Caco-2 (cell line): ENCODE measurements at regions not wholly inside any gene's neighbourhood (a gene's known extent, or its start where the extent isn't known, plus 50 kb on each side); places are given as distances from the start of the nearest gene placed in this dataset.

ENCODE experiments used
- BruUV-seq: library from RNA; stranded (reverse); fragments of 400-500 nt; replicated peaks from 2 replicates; lab custom pipeline; 2021; lab: Mats Ljungman, UMichigan
- CTCF ChIA-PET: fragments of 300-600 bp; sonication (Branson Sonifier 250); formaldehyde crosslinking; loops from one replicate; lab custom pipeline; 2022; ENCODE audit warnings: antibody characterized with exemption; lab: Charles Lee
- POLR2A ChIA-PET: fragments of 300-600 bp; sonication (Branson Sonifier 250); formaldehyde crosslinking; loops from one replicate; lab custom pipeline; 2022; ENCODE audit warnings: antibody characterized with exemption; lab: Charles Lee
- DNase-seq, 2 experiments: peaks; one replicate each; pipeline versions ENCODE4 v3.0.0 to v3.0.0-alpha.2; 2020 to 2022
- H3K27me3 ChIP-seq: replicated peaks from 2 replicates; pipeline ENCODE4 v1.6.0; 2011; ENCODE audit warnings: low read length; ENCODE audit not compliant: control insufficient read depth, insufficient read depth
- H3K36me3 ChIP-seq: 2 replicates; pipeline ENCODE4 v1.5.1; 2011; ENCODE audit warnings: low read length; ENCODE audit not compliant: control insufficient read depth, insufficient read depth
- H3K4me1 ChIP-seq: fragments of 250-450 bp; sonication (Bioruptor Pico); 2 replicates; pipeline ENCODE4 v1.5.1; 2020; ENCODE audit warnings: mild to moderate bottlenecking
- H3K4me3 ChIP-seq: 2 replicates; pipeline ENCODE4 v1.5.1; 2011; ENCODE audit warnings: low read depth, mild to moderate bottlenecking, control low read depth, low read length
- H3K9me3 ChIP-seq: fragments of 250-450 bp; sonication (Bioruptor Pico); 2 replicates; pipeline ENCODE4 v1.5.1; 2020; ENCODE audit warnings: mild to moderate bottlenecking, moderate library complexity
- H3K27ac Mint-ChIP-seq: one replicate; pipeline ENCODE4 v1.8.0; 2022; ENCODE audit warnings: mixed read lengths; ENCODE audit not compliant: unreplicated experiment
- H3K27me3 Mint-ChIP-seq: one replicate; pipeline ENCODE4 v1.8.0; 2022; ENCODE audit warnings: mixed read lengths; ENCODE audit not compliant: insufficient read depth, unreplicated experiment
- H3K36me3 Mint-ChIP-seq: one replicate; pipeline ENCODE4 v1.8.0; 2022; ENCODE audit warnings: mild to moderate bottlenecking, mixed read lengths; ENCODE audit not compliant: insufficient read depth, unreplicated experiment
- H3K4me1 Mint-ChIP-seq: one replicate; pipeline ENCODE4 v1.8.0; 2022; ENCODE audit warnings: low read depth, mixed read lengths; ENCODE audit not compliant: unreplicated experiment
- H3K4me3 Mint-ChIP-seq: one replicate; pipeline ENCODE4 v1.8.0; 2022; ENCODE audit warnings: mild to moderate bottlenecking, moderate library complexity, mixed read lengths; ENCODE audit not compliant: unreplicated experiment
- H3K9me3 Mint-ChIP-seq: one replicate; pipeline ENCODE4 v1.8.0; 2022; ENCODE audit warnings: mixed read lengths; ENCODE audit not compliant: unreplicated experiment
- intact Hi-C: fragments of 100-400 bp; cut with micrococcal nuclease; formaldehyde crosslinking; loops from one replicate; pipeline ENCODE4 v1.10.0; 2022; ENCODE audit not compliant: unreplicated experiment
- TF ChIP-seq, protein P1 (sequence below), 2 experiments: fragments of 200-600 bp in 1 of 2; IDR thresholded peaks; 1 replicate in 1 of 2; 2 replicates in 1 of 2; pipeline versions ENCODE4 v1.5.1 to v1.8.0; 2011 to 2022; ENCODE audit warnings: antibody characterized with exemption in 1 of 2, control low read depth in 1 of 2, inconsistent platforms in 1 of 2, low read depth in 1 of 2, low read length in 1 of 2, mild to moderate bottlenecking in 1 of 2, moderate library complexity in 1 of 2; ENCODE audit not compliant: insufficient read depth in 1 of 2, severe bottlenecking in 1 of 2, unreplicated experiment in 1 of 2

DNA sequence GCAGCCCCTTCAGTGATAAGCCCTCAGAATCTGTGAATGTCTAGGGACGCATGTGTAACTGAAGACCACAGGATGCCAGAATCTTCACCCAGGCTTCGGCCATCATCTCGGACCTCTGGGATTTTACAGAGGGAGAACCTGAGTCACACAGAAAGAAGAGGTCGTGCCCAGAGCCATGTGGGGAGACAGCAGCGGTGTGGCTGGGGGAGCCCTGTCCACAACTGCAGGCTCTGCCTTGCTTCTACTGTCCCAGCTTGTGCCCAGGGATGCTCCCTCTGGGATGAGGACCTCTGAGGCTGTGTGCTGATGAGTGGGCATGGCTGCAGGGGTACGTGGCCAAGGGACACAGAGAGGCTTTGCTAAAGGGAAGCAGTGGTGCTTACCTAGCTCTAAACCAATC is 582.0 kb downstream of the TBC1D22A start:
- TF ChIP-seq, protein P1, sequence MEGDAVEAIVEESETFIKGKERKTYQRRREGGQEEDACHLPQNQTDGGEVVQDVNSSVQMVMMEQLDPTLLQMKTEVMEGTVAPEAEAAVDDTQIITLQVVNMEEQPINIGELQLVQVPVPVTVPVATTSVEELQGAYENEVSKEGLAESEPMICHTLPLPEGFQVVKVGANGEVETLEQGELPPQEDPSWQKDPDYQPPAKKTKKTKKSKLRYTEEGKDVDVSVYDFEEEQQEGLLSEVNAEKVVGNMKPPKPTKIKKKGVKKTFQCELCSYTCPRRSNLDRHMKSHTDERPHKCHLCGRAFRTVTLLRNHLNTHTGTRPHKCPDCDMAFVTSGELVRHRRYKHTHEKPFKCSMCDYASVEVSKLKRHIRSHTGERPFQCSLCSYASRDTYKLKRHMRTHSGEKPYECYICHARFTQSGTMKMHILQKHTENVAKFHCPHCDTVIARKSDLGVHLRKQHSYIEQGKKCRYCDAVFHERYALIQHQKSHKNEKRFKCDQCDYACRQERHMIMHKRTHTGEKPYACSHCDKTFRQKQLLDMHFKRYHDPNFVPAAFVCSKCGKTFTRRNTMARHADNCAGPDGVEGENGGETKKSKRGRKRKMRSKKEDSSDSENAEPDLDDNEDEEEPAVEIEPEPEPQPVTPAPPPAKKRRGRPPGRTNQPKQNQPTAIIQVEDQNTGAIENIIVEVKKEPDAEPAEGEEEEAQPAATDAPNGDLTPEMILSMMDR (IDR thresholded peaks at IDR 0.05; ENCODE audit: insufficient read depth in 1 of 2, low read depth in 1 of 2, low read length in 1 of 2, severe bottlenecking in 1 of 2, unreplicated experiment in 1 of 2): no peak
- Histone ChIP-seq H3K36me3 (no peaks in the 10 kb centered on the region), H3K27me3 (no peaks in the 10 kb centered on the region), H3K4me1 (no peaks in the 10 kb centered on the region), H3K9me3 (no peaks in the 10 kb centered on the region), H3K4me3 (no peak overlapping the region)
- no peaks in the 10 kb centered on the region for H3K9me3 Mint-ChIP-seq
- H3K27me3 Mint-ChIP-seq: peaks cover 23% of the 10 kb centered on the region
- no peak overlapping the region for H3K4me3 Mint-ChIP-seq
- CTCF ChIA-PET: no interaction called here
- POLR2A ChIA-PET: no interaction called here
- BruUV-seq: no TSS peak
- no peaks in the 10 kb centered on the region for H3K4me1 Mint-ChIP-seq
- no peak for DNase-seq
- H3K27ac Mint-ChIP-seq: no peak overlapping the region
- intact Hi-C loops: no loop called here
- no peaks in the 10 kb centered on the region for H3K36me3 Mint-ChIP-seq

- Histone ChIP-seq H3K4me3 (no peak overlapping the region), H3K4me1 (no peaks in the 10 kb centered on the region), H3K9me3 (no peaks in the 10 kb centered on the region), H3K27me3 (no peaks in the 10 kb centered on the region), H3K36me3 (no peaks in the 10 kb centered on the region)
- Mint-ChIP-seq H3K4me3 (no peak overlapping the region), H3K36me3 (no peaks in the 10 kb centered on the region), H3K27ac (no peak overlapping the region), H3K9me3 (no peaks in the 10 kb centered on the region), H3K4me1 (no peaks in the 10 kb centered on the region), H3K27me3 (peaks cover 18% of the 10 kb centered on the region)
- TF ChIP-seq, protein P1 (IDR thresholded peaks at IDR 0.05; ENCODE audit: insufficient read depth in 1 of 2, low read depth in 1 of 2, low read length in 1 of 2, severe bottlenecking in 1 of 2, unreplicated experiment in 1 of 2): no peak
- intact Hi-C loops: no loop called here
- BruUV-seq: no TSS peak
- DNase-seq: no peak
- ChIA-PET POLR2A (no interaction called here), CTCF (no interaction called here)
Measured at GRCh38 chr22:47343611-47344010, 581.2 kb downstream of the TBC1D22A start.

DNA sequence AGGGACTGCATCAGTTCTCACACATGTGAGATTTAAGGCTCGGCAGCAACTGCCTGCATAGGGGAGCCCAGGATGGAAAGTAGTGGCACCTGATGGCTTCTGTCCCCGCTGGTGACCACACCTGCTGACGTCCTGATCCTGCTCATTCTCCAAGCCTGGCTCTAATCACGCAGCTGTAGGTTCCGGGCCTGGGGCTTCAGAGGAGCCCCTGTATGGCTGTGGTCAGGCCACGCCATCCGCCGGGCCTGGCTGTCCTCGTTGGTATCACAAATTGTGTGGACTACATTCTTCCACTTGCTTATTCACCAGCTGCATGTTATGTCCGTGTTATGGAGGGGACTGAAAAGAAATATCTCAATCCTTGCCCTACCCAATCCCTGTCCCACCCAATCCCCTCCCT is 580.0 kb downstream of the TBC1D22A start:
- Mint-ChIP-seq H3K9me3 (no peaks in the 10 kb centered on the region), H3K27ac (no peak overlapping the region), H3K36me3 (no peaks in the 10 kb centered on the region), H3K4me1 (no peaks in the 10 kb centered on the region), H3K4me3 (no peak overlapping the region), H3K27me3 (peaks cover 18% of the 10 kb centered on the region)
- CTCF ChIA-PET: no interaction called here
- POLR2A ChIA-PET: no interaction called here
- no TSS peak for BruUV-seq
- no peak for DNase-seq
- TF ChIP-seq, protein P1 (IDR thresholded peaks at IDR 0.05; ENCODE audit: insufficient read depth in 1 of 2, low read depth in 1 of 2, low read length in 1 of 2, severe bottlenecking in 1 of 2, unreplicated experiment in 1 of 2): no peak
- Histone ChIP-seq H3K36me3 (no peaks in the 10 kb centered on the region), H3K9me3 (no peaks in the 10 kb centered on the region), H3K4me1 (no peaks in the 10 kb centered on the region), H3K27me3 (no peaks in the 10 kb centered on the region), H3K4me3 (no peak overlapping the region)
- intact Hi-C loops: no loop called here
